Sigmoid colon (tissue), 3 donors: ENCODE measurements at regions not wholly inside any gene's neighbourhood (a gene's known extent, or its start where the extent isn't known, plus 50 kb on each side); places are given as distances from the start of the nearest gene placed in this dataset.

Source experiments
- CTCF ChIP-seq, 4 experiments: fragments of 450-650 bp in 3 of 4; fragments of 200-600 bp in 1 of 4; IDR thresholded peaks; one replicate each; pipeline ENCODE4 v1.5.1; 2016 to 2019; ENCODE audit warnings: antibody characterized with exemption in 4 of 4, mild to moderate bottlenecking in 3 of 4, moderate library complexity in 2 of 4
- POLR2A ChIP-seq, 2 donors: fragments of 450-650 bp; IDR thresholded peaks; one replicate each; pipeline ENCODE4 v1.6.1; 2016; ENCODE audit warnings: antibody characterized with exemption in 2 of 2, mild to moderate bottlenecking in 2 of 2, moderate library complexity in 2 of 2

GRCh38 chrY:7781501-7781900 lies 869.9 kb upstream of the AMELY start:
- TF ChIP-seq CTCF (IDR thresholded peaks at IDR 0.05) (no peak), POLR2A (IDR thresholded peaks at IDR 0.05) (no peak)
